ENCODE measurements at regions not wholly inside any gene's neighbourhood (a gene's known extent, or its start where the extent isn't known, plus 50 kb on each side); places are given as distances from the start of the nearest gene placed in this dataset.

DNA sequence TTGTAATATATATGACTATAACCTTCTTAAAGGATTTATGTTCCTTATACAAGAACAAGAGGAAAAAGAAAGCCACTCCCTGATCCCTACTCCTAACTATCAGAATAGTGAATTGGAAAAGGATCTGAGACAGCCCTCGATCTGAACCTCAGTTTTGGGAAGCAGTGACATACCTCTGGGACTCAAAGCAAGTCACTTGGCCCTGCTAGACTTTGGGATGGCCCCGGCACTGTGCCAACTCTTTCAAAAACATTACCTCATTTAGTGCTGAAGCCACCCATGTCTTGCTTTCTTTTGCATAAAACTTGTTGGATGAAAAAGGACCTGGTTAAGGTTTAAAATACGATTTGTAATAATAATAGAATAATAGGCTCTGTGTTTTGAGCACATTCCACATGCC lies 447.3 kb downstream of the FGF9 start (continued):
- TF ChIP-seq, protein P1, sequence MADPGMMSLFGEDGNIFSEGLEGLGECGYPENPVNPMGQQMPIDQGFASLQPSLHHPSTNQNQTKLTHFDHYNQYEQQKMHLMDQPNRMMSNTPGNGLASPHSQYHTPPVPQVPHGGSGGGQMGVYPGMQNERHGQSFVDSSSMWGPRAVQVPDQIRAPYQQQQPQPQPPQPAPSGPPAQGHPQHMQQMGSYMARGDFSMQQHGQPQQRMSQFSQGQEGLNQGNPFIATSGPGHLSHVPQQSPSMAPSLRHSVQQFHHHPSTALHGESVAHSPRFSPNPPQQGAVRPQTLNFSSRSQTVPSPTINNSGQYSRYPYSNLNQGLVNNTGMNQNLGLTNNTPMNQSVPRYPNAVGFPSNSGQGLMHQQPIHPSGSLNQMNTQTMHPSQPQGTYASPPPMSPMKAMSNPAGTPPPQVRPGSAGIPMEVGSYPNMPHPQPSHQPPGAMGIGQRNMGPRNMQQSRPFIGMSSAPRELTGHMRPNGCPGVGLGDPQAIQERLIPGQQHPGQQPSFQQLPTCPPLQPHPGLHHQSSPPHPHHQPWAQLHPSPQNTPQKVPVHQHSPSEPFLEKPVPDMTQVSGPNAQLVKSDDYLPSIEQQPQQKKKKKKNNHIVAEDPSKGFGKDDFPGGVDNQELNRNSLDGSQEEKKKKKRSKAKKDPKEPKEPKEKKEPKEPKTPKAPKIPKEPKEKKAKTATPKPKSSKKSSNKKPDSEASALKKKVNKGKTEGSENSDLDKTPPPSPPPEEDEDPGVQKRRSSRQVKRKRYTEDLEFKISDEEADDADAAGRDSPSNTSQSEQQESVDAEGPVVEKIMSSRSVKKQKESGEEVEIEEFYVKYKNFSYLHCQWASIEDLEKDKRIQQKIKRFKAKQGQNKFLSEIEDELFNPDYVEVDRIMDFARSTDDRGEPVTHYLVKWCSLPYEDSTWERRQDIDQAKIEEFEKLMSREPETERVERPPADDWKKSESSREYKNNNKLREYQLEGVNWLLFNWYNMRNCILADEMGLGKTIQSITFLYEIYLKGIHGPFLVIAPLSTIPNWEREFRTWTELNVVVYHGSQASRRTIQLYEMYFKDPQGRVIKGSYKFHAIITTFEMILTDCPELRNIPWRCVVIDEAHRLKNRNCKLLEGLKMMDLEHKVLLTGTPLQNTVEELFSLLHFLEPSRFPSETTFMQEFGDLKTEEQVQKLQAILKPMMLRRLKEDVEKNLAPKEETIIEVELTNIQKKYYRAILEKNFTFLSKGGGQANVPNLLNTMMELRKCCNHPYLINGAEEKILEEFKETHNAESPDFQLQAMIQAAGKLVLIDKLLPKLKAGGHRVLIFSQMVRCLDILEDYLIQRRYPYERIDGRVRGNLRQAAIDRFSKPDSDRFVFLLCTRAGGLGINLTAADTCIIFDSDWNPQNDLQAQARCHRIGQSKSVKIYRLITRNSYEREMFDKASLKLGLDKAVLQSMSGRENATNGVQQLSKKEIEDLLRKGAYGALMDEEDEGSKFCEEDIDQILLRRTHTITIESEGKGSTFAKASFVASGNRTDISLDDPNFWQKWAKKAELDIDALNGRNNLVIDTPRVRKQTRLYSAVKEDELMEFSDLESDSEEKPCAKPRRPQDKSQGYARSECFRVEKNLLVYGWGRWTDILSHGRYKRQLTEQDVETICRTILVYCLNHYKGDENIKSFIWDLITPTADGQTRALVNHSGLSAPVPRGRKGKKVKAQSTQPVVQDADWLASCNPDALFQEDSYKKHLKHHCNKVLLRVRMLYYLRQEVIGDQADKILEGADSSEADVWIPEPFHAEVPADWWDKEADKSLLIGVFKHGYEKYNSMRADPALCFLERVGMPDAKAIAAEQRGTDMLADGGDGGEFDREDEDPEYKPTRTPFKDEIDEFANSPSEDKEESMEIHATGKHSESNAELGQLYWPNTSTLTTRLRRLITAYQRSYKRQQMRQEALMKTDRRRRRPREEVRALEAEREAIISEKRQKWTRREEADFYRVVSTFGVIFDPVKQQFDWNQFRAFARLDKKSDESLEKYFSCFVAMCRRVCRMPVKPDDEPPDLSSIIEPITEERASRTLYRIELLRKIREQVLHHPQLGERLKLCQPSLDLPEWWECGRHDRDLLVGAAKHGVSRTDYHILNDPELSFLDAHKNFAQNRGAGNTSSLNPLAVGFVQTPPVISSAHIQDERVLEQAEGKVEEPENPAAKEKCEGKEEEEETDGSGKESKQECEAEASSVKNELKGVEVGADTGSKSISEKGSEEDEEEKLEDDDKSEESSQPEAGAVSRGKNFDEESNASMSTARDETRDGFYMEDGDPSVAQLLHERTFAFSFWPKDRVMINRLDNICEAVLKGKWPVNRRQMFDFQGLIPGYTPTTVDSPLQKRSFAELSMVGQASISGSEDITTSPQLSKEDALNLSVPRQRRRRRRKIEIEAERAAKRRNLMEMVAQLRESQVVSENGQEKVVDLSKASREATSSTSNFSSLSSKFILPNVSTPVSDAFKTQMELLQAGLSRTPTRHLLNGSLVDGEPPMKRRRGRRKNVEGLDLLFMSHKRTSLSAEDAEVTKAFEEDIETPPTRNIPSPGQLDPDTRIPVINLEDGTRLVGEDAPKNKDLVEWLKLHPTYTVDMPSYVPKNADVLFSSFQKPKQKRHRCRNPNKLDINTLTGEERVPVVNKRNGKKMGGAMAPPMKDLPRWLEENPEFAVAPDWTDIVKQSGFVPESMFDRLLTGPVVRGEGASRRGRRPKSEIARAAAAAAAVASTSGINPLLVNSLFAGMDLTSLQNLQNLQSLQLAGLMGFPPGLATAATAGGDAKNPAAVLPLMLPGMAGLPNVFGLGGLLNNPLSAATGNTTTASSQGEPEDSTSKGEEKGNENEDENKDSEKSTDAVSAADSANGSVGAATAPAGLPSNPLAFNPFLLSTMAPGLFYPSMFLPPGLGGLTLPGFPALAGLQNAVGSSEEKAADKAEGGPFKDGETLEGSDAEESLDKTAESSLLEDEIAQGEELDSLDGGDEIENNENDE (IDR thresholded peaks at IDR 0.05; ENCODE audit: insufficient replicate concordance, low read length) = no peak
- no peak for TF ChIP-seq SUZ12 (IDR thresholded peaks at IDR 0.05; ENCODE audit: low read length)
- TF ChIP-seq EP300 (IDR thresholded peaks at IDR 0.05; ENCODE audit: borderline replicate concordance in 1 of 2, low read depth in 2 of 2, low read length in 2 of 2) = no peak
- no peak for TF ChIP-seq BRCA1 (IDR thresholded peaks at IDR 0.05; ENCODE audit: low read depth, low read length)
- no peak for TF ChIP-seq CREB1 (IDR thresholded peaks at IDR 0.05)
- no peak for TF ChIP-seq RXRA (IDR thresholded peaks at IDR 0.05; ENCODE audit: insufficient read depth, low read depth, low read length)
- TF ChIP-seq RAD21 (IDR thresholded peaks at IDR 0.05 in 1 of 2, conservative IDR thresholded peaks at IDR 0.05 in 1 of 2; ENCODE audit: low read depth in 2 of 2, low read length in 2 of 2) = no peak
- TF ChIP-seq NRF1 (IDR thresholded peaks at IDR 0.05; ENCODE audit: low read depth, low read length) = no peak
- no peak for TF ChIP-seq RFX5 (IDR thresholded peaks at IDR 0.05; ENCODE audit: borderline replicate concordance, low read depth, low read length)
- no peak for TF ChIP-seq TBP (IDR thresholded peaks at IDR 0.05; ENCODE audit: low read depth, low read length)
- TF ChIP-seq ZNF274 (IDR thresholded peaks at IDR 0.05; ENCODE audit: borderline replicate concordance, extremely low read depth, low read length) = no peak
- no peak for TF ChIP-seq KDM4A (IDR thresholded peaks at IDR 0.05; ENCODE audit: low read depth, low read length, severe bottlenecking)
